H9 (cell line): ENCODE measurements at regions not wholly inside any gene's neighbourhood (a gene's known extent, or its start where the extent isn't known, plus 50 kb on each side); places are given as distances from the start of the nearest gene placed in this dataset.
A peak's percentile ranks its signal among the peaks of the same experiment; 100 is the strongest.

Source experiments
- DNase-seq: peaks from one replicate; pipeline ENCODE4 v3.0.0-alpha.2; 2017
- H2AFZ ChIP-seq: one replicate; pipeline ENCODE4 v1.6.1; 2013; ENCODE audit warnings: mild to moderate bottlenecking, low read length, control low read depth, moderate library complexity
- H2AK5ac ChIP-seq: 2 replicates; pipeline ENCODE4 v1.6.1; 2013; ENCODE audit warnings: low read length, control low read depth, mixed read lengths; ENCODE audit not compliant: insufficient read length
- H2BK120ac ChIP-seq: one replicate; pipeline ENCODE4 v1.6.1; 2013; ENCODE audit warnings: low read depth, mild to moderate bottlenecking, low read length, control low read depth, inconsistent platforms; ENCODE audit not compliant: poor library complexity, severe bottlenecking
- H2BK12ac ChIP-seq: 2 replicates; pipeline ENCODE4 v1.6.1; 2013; ENCODE audit warnings: low read length, control low read depth, mixed read lengths, low read depth; ENCODE audit not compliant: insufficient read length
- H2BK15ac ChIP-seq: 2 replicates; pipeline ENCODE4 v1.6.1; 2013; ENCODE audit warnings: low read depth, low read length, control low read depth
- H2BK20ac ChIP-seq: one replicate; pipeline ENCODE4 v1.6.1; 2013; ENCODE audit warnings: low read depth, mild to moderate bottlenecking, low read length, control low read depth, inconsistent platforms; ENCODE audit not compliant: poor library complexity, severe bottlenecking
- H2BK5ac ChIP-seq: 2 replicates; pipeline ENCODE4 v1.6.1; 2013; ENCODE audit warnings: low read length, control low read depth, mixed read lengths; ENCODE audit not compliant: insufficient read length
- H3K14ac ChIP-seq: 2 replicates; pipeline ENCODE4 v1.6.1; 2013; ENCODE audit warnings: low read length, control low read depth; ENCODE audit not compliant: insufficient read depth
- H3K18ac ChIP-seq: 2 replicates; pipeline ENCODE4 v1.6.1; 2013; ENCODE audit warnings: low read depth, mild to moderate bottlenecking, mixed read lengths, low read length, control low read depth; ENCODE audit not compliant: insufficient read length
- H3K23ac ChIP-seq: 2 replicates; pipeline ENCODE4 v1.6.1; 2013; ENCODE audit warnings: low read length, control low read depth, mixed read lengths, low read depth; ENCODE audit not compliant: insufficient read length
- H3K23me2 ChIP-seq: 2 replicates; pipeline ENCODE4 v1.6.1; 2013; ENCODE audit warnings: low read depth, mild to moderate bottlenecking, mixed read lengths, low read length, control low read depth; ENCODE audit not compliant: insufficient read length, poor library complexity, severe bottlenecking
- H3K27ac ChIP-seq: 2 replicates; pipeline ENCODE4 v1.5.1; 2013; ENCODE audit warnings: low read length, control low read depth, mixed read lengths, low read depth; ENCODE audit not compliant: insufficient read length
- H3K27me3 ChIP-seq: 2 replicates; pipeline ENCODE4 v1.6.1; 2013; ENCODE audit warnings: low read length, control low read depth, inconsistent platforms; ENCODE audit not compliant: insufficient read depth
- H3K4ac ChIP-seq: 2 replicates; pipeline ENCODE4 v1.6.1; 2013; ENCODE audit warnings: low read depth, mild to moderate bottlenecking, control low read depth, inconsistent platforms, low read length, moderate library complexity
- H3K4me1 ChIP-seq: 2 replicates; pipeline ENCODE4 v1.6.1; 2013; ENCODE audit warnings: low read length, control low read depth, inconsistent platforms; ENCODE audit not compliant: insufficient read depth
- H3K4me2 ChIP-seq: 2 replicates; pipeline ENCODE4 v1.6.1; 2013; ENCODE audit warnings: low read length, control low read depth, mixed read lengths; ENCODE audit not compliant: insufficient read length, insufficient read depth
- H3K56ac ChIP-seq: 2 replicates; pipeline ENCODE4 v1.6.1; 2013; ENCODE audit warnings: low read depth, mild to moderate bottlenecking, mixed read lengths, low read length, control low read depth; ENCODE audit not compliant: insufficient read length
- H3K79me1 ChIP-seq: 2 replicates; pipeline ENCODE4 v1.6.1; 2013; ENCODE audit warnings: low read depth, mild to moderate bottlenecking, moderate library complexity, low read length, control low read depth, inconsistent platforms; ENCODE audit not compliant: insufficient read depth, poor library complexity, severe bottlenecking
- H3K79me2 ChIP-seq: 2 replicates; pipeline ENCODE4 v1.6.1; 2013; ENCODE audit warnings: low read length, control low read depth, inconsistent platforms; ENCODE audit not compliant: insufficient read depth
- H3K9ac ChIP-seq: 2 replicates; pipeline ENCODE4 v1.6.1; 2013; ENCODE audit warnings: low read length, control low read depth, mixed read lengths; ENCODE audit not compliant: insufficient read length; ENCODE audit errors: extremely low read depth
- H3K9me3 ChIP-seq: one replicate; pipeline ENCODE4 v1.6.1; 2013; ENCODE audit warnings: low read depth, low read length, inconsistent platforms; ENCODE audit not compliant: control insufficient read depth
- H3T11ph ChIP-seq: one replicate; pipeline ENCODE4 v1.6.1; 2013; ENCODE audit warnings: mild to moderate bottlenecking, low read length, control low read depth, inconsistent platforms
- H4K20me1 ChIP-seq: one replicate; pipeline ENCODE4 v1.6.1; 2013; ENCODE audit not compliant: control insufficient read depth, insufficient read length, insufficient read depth
- H4K5ac ChIP-seq: 2 replicates; pipeline ENCODE4 v1.6.1; 2013; ENCODE audit warnings: low read depth, mild to moderate bottlenecking, mixed read lengths, low read length, control low read depth; ENCODE audit not compliant: insufficient read length
- H4K8ac ChIP-seq: replicated peaks from 2 replicates; pipeline ENCODE4 v1.6.1; 2013; ENCODE audit warnings: low read length, control low read depth, mixed read lengths, low read depth; ENCODE audit not compliant: insufficient read length
- H4K91ac ChIP-seq: 2 replicates; pipeline ENCODE4 v1.6.1; 2013; ENCODE audit warnings: low read depth, mild to moderate bottlenecking, moderate library complexity, mixed read lengths, low read length, control low read depth; ENCODE audit not compliant: insufficient read length
- H3K27ac Mint-ChIP-seq, 3 experiments: 2 replicates in 2 of 3; 3 replicates in 1 of 3; pipeline ENCODE4 v1.8.0; 2020 to 2021; ENCODE audit warnings: mixed read lengths in 3 of 3, mild to moderate bottlenecking in 1 of 3, moderate library complexity in 1 of 3
- H3K27me3 Mint-ChIP-seq: 2 replicates; pipeline ENCODE4 v1.8.0; 2021; ENCODE audit warnings: low read depth, mild to moderate bottlenecking, moderate library complexity, mixed read lengths
- H3K36me3 Mint-ChIP-seq, 3 experiments: 2 replicates in 2 of 3; 3 replicates in 1 of 3; pipeline ENCODE4 v1.8.0; 2020 to 2021; ENCODE audit warnings: low read depth in 3 of 3, mixed read lengths in 3 of 3; ENCODE audit not compliant: insufficient read depth in 1 of 3
- H3K4me1 Mint-ChIP-seq, 2 experiments: 2 replicates each; pipeline ENCODE4 v1.8.0; 2020; ENCODE audit warnings: mixed read lengths in 2 of 2
- H3K4me3 Mint-ChIP-seq, 2 experiments: 2 replicates in 1 of 2; 3 replicates in 1 of 2; pipeline ENCODE4 v1.8.0; 2020 to 2021; ENCODE audit warnings: mild to moderate bottlenecking in 2 of 2, mixed read lengths in 2 of 2, moderate library complexity in 1 of 2
- H3K9me3 Mint-ChIP-seq, 2 experiments: 2 replicates in 1 of 2; 3 replicates in 1 of 2; pipeline ENCODE4 v1.8.0; 2020; ENCODE audit warnings: mild to moderate bottlenecking in 2 of 2, mixed read lengths in 2 of 2, moderate library complexity in 1 of 2
- WGBS: extraction: QIAGEN DNeasy Blood & Tissue Kit; methylation state at CpG from one replicate; pipeline ENCODE4 v1.1.7; 2013; ENCODE audit warnings: missing lambda C conversion rate, low lambda C conversion rate, mixed read lengths; ENCODE audit not compliant: insufficient read length; ENCODE audit errors: extremely low coverage; 5-methylcytosine and 5-hydroxymethylcytosine counted together
- TF ChIP-seq, protein P1 (sequence below): fragments of 200-600 bp; sonication (generic); conservative IDR thresholded peaks from 3 replicates; pipeline ENCODE4 v1.8.0; 2021; ENCODE audit warnings: antibody characterized with exemption, mild to moderate bottlenecking

DNA sequence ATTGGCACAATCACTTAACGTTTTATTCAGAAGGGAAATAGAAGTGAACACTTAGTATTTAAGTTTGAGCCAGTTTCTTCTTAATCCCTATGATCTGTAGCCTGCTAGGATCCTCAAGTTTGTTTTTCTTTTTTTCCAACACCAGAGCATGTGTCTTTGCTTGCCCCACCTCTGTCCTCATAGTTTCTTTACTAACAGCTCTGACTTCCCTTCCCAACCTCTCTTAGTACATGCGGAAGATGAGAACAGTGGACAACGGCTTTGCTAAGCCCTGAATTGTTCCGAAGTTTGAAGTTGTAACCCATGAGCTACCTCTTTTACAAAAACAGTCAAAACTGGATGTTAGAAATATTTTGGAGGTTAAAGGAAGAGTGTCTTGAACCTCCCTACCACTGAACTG, 61.7 kb upstream of the TAF11L2 start:
- Histone ChIP-seq H4K20me1 (no peaks in the 10 kb centered on the region), H4K8ac (no peak overlapping the region), H3K23ac (no peak overlapping the region), H3K4me1 (no peaks in the 10 kb centered on the region; the same call in 1 of the 2 replicates), H3K27me3 (no peaks in the 10 kb centered on the region), H3K18ac (no peak overlapping the region), H3K23me2 (no peaks in the 10 kb centered on the region), H2AFZ (no peak overlapping the region), H2BK20ac (no peak overlapping the region), H3T11ph (no peak overlapping the region), H3K14ac (no peak overlapping the region), H3K9me3 (no peaks in the 10 kb centered on the region), H3K9ac (no peak overlapping the region), H3K27ac (no peak overlapping the region), H4K5ac (no peak overlapping the region), H2BK15ac (no peak overlapping the region), H4K91ac (no peak overlapping the region), H2BK120ac (no peak overlapping the region), H2BK5ac (no peak overlapping the region), H3K56ac (no peak overlapping the region), H2AK5ac (no peak overlapping the region), H3K4ac (no peak overlapping the region), H3K79me1 (no peaks in the 10 kb centered on the region), H3K4me2 (no peak overlapping the region), H3K79me2 (no peaks in the 10 kb centered on the region), H2BK12ac (no peak overlapping the region)
- no peak for DNase-seq
- peaks cover 17 to 19% of the 10 kb centered on the region in 2 experiments for H3K4me1 Mint-ChIP-seq
- peaks cover 0 to 8% (median 0%) of the 10 kb centered on the region in 3 experiments; a peak in 1 of 7 replicates for H3K36me3 Mint-ChIP-seq
- TF ChIP-seq, protein P1, sequence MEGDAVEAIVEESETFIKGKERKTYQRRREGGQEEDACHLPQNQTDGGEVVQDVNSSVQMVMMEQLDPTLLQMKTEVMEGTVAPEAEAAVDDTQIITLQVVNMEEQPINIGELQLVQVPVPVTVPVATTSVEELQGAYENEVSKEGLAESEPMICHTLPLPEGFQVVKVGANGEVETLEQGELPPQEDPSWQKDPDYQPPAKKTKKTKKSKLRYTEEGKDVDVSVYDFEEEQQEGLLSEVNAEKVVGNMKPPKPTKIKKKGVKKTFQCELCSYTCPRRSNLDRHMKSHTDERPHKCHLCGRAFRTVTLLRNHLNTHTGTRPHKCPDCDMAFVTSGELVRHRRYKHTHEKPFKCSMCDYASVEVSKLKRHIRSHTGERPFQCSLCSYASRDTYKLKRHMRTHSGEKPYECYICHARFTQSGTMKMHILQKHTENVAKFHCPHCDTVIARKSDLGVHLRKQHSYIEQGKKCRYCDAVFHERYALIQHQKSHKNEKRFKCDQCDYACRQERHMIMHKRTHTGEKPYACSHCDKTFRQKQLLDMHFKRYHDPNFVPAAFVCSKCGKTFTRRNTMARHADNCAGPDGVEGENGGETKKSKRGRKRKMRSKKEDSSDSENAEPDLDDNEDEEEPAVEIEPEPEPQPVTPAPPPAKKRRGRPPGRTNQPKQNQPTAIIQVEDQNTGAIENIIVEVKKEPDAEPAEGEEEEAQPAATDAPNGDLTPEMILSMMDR: no peak
- H3K27me3 Mint-ChIP-seq: peaks cover 1% of the 10 kb centered on the region
- WGBS: no CpG with 5 or more reads among the region's 4 CpGs
- H3K9me3 Mint-ChIP-seq: peaks cover 2 to 4% of the 10 kb centered on the region in 2 experiments; a peak in 3 of 5 replicates
- H3K4me3 Mint-ChIP-seq: no peak overlapping the region
- peak overlapping the region in 1 of 3 experiments; percentile 12; a peak in 1 of 7 replicates for H3K27ac Mint-ChIP-seq
